Hepatocyte (in vitro differentiated cells): ENCODE measurements at regions not wholly inside any gene's neighbourhood (a gene's known extent, or its start where the extent isn't known, plus 50 kb on each side); places are given as distances from the start of the nearest gene placed in this dataset.

Experiments used
- EZH2 ChIP-seq: fragments of 200-600 bp; sonication (generic); IDR thresholded peaks from 2 replicates; pipeline ENCODE4 v1.6.1; 2016; ENCODE audit warnings: antibody characterized with exemption, mild to moderate bottlenecking, borderline replicate concordance
- TF ChIP-seq, protein P1 (sequence below): fragments of 200-600 bp; sonication (generic); IDR thresholded peaks from 2 replicates; pipeline ENCODE4 v1.5.1; 2016; ENCODE audit warnings: antibody characterized with exemption, mild to moderate bottlenecking; ENCODE audit not compliant: poor library complexity

DNA sequence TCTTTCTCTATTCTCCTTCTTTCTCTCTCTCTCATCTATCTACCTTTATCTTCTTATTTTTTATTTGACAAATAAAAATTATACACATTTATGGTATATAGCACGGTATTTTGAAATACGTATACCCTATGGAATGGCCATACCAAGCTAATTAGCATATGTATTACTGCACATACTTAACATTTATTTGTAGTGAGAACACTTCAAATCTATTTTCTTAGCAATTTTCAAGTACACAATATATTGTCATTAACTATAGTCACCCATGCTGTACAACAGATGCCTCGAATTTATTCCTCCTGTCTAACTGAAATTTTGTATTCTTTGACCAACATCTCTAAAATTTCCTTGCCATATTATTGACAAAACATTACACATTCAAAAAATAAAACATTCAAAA is 447.1 kb downstream of the MIAT start:
- TF ChIP-seq, protein P1, sequence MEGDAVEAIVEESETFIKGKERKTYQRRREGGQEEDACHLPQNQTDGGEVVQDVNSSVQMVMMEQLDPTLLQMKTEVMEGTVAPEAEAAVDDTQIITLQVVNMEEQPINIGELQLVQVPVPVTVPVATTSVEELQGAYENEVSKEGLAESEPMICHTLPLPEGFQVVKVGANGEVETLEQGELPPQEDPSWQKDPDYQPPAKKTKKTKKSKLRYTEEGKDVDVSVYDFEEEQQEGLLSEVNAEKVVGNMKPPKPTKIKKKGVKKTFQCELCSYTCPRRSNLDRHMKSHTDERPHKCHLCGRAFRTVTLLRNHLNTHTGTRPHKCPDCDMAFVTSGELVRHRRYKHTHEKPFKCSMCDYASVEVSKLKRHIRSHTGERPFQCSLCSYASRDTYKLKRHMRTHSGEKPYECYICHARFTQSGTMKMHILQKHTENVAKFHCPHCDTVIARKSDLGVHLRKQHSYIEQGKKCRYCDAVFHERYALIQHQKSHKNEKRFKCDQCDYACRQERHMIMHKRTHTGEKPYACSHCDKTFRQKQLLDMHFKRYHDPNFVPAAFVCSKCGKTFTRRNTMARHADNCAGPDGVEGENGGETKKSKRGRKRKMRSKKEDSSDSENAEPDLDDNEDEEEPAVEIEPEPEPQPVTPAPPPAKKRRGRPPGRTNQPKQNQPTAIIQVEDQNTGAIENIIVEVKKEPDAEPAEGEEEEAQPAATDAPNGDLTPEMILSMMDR, result no peak
- no peak for TF ChIP-seq EZH2
